ENCODE measurements at regions not wholly inside any gene's neighbourhood (a gene's known extent, or its start where the extent isn't known, plus 50 kb on each side); places are given as distances from the start of the nearest gene placed in this dataset.

DNA sequence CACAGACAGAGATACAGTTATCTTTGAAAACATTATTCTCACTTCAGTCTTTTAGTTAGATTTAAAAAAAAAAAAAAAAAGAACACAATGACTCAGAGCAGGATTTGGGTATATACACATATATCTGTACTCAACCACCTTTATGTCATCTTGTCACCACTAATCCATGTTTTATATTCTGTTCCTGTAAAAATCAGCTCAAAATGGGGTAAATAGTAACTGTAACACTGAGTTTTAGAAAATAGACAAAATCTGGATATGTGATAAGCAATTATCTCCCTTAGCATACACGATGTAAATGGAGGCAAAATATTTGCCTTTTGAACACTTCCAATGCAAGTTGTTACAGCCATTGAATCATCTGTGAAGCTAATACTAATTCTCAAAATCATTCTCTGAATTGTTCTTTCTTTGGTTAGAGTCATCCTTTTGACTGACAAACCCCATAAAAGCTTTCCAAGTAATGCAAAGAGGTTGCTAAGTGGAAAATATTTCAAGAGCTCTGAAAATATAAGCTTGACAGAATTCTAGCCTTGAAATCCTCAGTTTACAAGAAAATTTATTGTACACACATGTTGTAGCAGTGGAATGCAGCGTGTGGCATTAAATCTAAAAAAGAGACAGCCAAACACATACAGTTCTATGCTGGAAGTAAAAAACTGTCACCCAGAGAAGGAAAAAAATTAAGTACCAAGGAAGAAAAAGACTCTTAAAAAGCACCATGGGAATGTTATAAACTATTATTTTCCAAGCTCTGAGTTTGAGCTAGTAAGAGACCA lies 502.2 kb upstream of the PHF14 start:
- TF ChIP-seq POLR2A (IDR thresholded peaks at IDR 0.05) (no peak), POLR2AphosphoS5 (IDR thresholded peaks at IDR 0.05; ENCODE audit: insufficient read depth in 1 of 2, low read depth in 1 of 2) (no peak)
- TF ChIP-seq, protein P1, sequence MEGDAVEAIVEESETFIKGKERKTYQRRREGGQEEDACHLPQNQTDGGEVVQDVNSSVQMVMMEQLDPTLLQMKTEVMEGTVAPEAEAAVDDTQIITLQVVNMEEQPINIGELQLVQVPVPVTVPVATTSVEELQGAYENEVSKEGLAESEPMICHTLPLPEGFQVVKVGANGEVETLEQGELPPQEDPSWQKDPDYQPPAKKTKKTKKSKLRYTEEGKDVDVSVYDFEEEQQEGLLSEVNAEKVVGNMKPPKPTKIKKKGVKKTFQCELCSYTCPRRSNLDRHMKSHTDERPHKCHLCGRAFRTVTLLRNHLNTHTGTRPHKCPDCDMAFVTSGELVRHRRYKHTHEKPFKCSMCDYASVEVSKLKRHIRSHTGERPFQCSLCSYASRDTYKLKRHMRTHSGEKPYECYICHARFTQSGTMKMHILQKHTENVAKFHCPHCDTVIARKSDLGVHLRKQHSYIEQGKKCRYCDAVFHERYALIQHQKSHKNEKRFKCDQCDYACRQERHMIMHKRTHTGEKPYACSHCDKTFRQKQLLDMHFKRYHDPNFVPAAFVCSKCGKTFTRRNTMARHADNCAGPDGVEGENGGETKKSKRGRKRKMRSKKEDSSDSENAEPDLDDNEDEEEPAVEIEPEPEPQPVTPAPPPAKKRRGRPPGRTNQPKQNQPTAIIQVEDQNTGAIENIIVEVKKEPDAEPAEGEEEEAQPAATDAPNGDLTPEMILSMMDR (IDR thresholded peaks at IDR 0.05): no peak
- Histone ChIP-seq H3K36me3 (no peaks in the 10 kb centered on the region), H3K27ac (no peak overlapping the region), H3K27me3 (no peaks in the 10 kb centered on the region), H3K4me1 (no peaks in the 10 kb centered on the region), H3K9me3 (no peaks in the 10 kb centered on the region), H3K4me3 (no peak overlapping the region)
- DNase-seq (ENCODE audit: extremely low spot score in 2 of 2): no peak
- intact Hi-C loops (cut with DNase I): no loop called here

DNA sequence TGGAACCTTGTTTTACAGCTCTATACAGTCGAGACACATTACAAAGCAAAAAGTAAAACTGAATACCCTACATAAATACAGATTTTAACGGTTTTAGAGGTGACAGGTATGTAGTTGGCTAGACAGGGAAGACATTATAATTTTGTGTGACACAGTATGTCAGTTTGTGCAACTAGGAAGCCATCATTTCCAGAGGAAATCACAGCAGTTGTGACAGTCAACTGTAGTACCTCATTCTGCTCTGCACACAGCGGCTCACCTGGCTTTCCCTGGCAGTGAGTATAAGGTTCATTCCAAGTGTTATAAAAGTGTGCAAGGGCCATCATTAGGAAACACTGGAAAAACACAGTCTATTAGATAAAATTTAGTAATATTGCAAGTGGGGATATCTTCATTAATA lies 501.6 kb upstream of the PHF14 start:
- no peaks in the 10 kb centered on the region for H3K4me1 ChIP-seq
- H3K27ac ChIP-seq: no peak overlapping the region
- H3K36me3 ChIP-seq: no peaks in the 10 kb centered on the region
- no peaks in the 10 kb centered on the region for H3K27me3 ChIP-seq
- TF ChIP-seq POLR2A (IDR thresholded peaks at IDR 0.05): no peak
- TF ChIP-seq POLR2AphosphoS5 (IDR thresholded peaks at IDR 0.05; ENCODE audit: insufficient read depth in 1 of 2, low read depth in 1 of 2): no peak
- TF ChIP-seq, protein P1 (IDR thresholded peaks at IDR 0.05): no peak
- intact Hi-C loops (cut with DNase I): no loop called here
- H3K4me3 ChIP-seq: no peak overlapping the region
- no peak for DNase-seq (ENCODE audit: extremely low spot score in 2 of 2)
- H3K9me3 ChIP-seq: no peaks in the 10 kb centered on the region

DNA sequence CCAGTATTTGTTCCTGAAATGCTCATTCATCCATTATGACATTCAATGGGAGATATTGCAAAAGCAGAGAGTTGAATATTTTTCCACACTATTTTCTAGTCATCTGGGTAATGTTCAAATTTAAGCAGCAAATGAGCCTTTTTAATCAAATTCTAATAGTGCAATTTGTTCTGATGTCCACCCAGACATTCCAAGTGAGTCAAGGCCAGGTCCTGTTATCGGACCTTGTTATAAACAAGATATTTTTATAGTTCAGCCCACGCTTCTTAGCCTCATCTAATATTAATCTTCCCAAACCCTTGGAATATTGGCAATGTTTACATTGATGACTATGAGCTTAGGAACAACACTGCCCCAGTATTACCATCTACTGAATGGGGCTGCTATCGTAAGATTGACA lies 500.1 kb upstream of the PHF14 start:
- H3K27ac ChIP-seq: no peak overlapping the region
- no peaks in the 10 kb centered on the region for H3K9me3 ChIP-seq
- TF ChIP-seq POLR2A (IDR thresholded peaks at IDR 0.05) (no peak), POLR2AphosphoS5 (IDR thresholded peaks at IDR 0.05; ENCODE audit: insufficient read depth in 1 of 2, low read depth in 1 of 2) (no peak)
- TF ChIP-seq, protein P1 (IDR thresholded peaks at IDR 0.05): no peak
- no peaks in the 10 kb centered on the region for H3K27me3 ChIP-seq
- no peaks in the 10 kb centered on the region for H3K4me1 ChIP-seq
- no peaks in the 10 kb centered on the region for H3K36me3 ChIP-seq
- DNase-seq (ENCODE audit: extremely low spot score in 2 of 2): no peak
- intact Hi-C loops (cut with DNase I): no loop called here
- no peak overlapping the region for H3K4me3 ChIP-seq

DNA sequence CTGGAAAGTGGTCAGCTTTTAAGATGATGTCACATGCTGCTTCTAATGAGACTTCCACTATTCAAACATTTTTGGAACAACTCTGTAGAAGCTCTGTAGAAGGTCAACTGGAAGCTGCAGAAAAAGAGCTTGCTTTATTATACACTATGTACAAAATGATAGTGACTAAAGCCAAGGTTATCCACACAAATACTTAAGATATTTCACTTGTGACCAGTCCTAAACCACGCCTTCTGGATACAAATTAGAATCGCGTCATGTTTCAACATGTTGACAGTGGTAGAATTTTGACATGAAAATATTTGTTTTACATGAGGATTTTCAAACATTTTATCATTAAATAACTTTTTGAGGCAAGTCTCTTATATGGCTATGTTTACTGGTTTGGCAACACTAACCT lies 499.6 kb upstream of the PHF14 start:
- Histone ChIP-seq H3K36me3 (no peaks in the 10 kb centered on the region), H3K4me3 (no peak overlapping the region), H3K27me3 (no peaks in the 10 kb centered on the region), H3K27ac (no peak overlapping the region), H3K9me3 (no peaks in the 10 kb centered on the region), H3K4me1 (no peaks in the 10 kb centered on the region)
- no peak for TF ChIP-seq POLR2A (IDR thresholded peaks at IDR 0.05)
- no peak for TF ChIP-seq POLR2AphosphoS5 (IDR thresholded peaks at IDR 0.05; ENCODE audit: insufficient read depth in 1 of 2, low read depth in 1 of 2)
- TF ChIP-seq, protein P1 (IDR thresholded peaks at IDR 0.05): no peak
- intact Hi-C loops (cut with DNase I): no loop called here
- no peak for DNase-seq (ENCODE audit: extremely low spot score in 2 of 2)

DNA sequence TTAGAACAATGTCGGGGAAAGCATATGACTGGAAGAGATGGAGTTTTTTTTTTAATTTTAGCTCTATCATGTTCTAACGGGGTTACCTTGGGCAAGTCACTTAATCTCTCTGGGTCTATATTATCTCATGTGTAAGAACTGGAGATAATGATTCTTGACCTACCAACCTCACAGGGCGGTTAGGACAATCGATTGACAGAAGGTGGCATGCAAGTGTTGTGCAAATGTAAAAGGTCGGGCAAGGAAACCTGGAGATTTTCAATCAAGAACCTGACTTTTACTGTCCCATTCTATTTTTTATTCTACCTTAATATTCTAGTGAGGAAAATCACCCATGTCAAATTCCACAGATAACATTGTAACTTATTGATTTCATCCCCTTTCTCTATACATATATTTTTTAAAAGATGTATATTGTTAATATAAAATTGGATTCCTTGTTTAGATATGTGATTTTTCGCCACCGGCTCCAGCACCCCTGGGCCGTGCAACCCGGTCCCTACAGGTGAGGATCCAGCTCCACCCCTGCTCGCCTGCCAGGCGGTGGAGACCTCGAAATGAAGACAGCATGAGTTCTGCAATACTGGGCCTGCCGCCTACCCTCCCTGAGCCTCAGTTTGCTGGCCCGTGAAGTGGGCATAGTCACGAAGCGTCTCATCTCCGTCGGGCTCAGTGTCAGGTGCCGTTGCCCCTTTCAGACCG lies 497.6 kb upstream of the PHF14 start:
- no peak for TF ChIP-seq POLR2AphosphoS5 (IDR thresholded peaks at IDR 0.05; ENCODE audit: insufficient read depth in 1 of 2, low read depth in 1 of 2)
- TF ChIP-seq POLR2A (IDR thresholded peaks at IDR 0.05): no peak
- TF ChIP-seq, protein P1 (IDR thresholded peaks at IDR 0.05): no peak
- intact Hi-C loops (cut with DNase I): no loop called here
- H3K27ac ChIP-seq: no peak overlapping the region
- H3K4me1 ChIP-seq: no peaks in the 10 kb centered on the region
- H3K9me3 ChIP-seq: no peaks in the 10 kb centered on the region
- DNase-seq (ENCODE audit: extremely low spot score in 2 of 2): no peak
- no peak overlapping the region for H3K4me3 ChIP-seq
- H3K27me3 ChIP-seq: no peaks in the 10 kb centered on the region
- no peaks in the 10 kb centered on the region for H3K36me3 ChIP-seq
